Glutamatergic neuron (in vitro differentiated cells): ENCODE measurements at regions not wholly inside any gene's neighbourhood (a gene's known extent, or its start where the extent isn't known, plus 50 kb on each side); places are given as distances from the start of the nearest gene placed in this dataset.

Experiments
- DNase-seq: peaks from one replicate; pipeline ENCODE4 v3.0.0; 2022
- H3K27ac Mint-ChIP-seq: one replicate; pipeline ENCODE4 v1.8.0; 2020; ENCODE audit warnings: mild to moderate bottlenecking, mixed read lengths, inconsistent platforms; ENCODE audit not compliant: unreplicated experiment
- H3K27me3 Mint-ChIP-seq: one replicate; pipeline ENCODE4 v1.8.0; 2020; ENCODE audit warnings: mild to moderate bottlenecking, moderate library complexity, mixed read lengths, inconsistent platforms; ENCODE audit not compliant: unreplicated experiment
- H3K36me3 Mint-ChIP-seq: one replicate; pipeline ENCODE4 v1.8.0; 2020; ENCODE audit warnings: mild to moderate bottlenecking, mixed read lengths, inconsistent platforms; ENCODE audit not compliant: unreplicated experiment
- H3K4me1 Mint-ChIP-seq: one replicate; pipeline ENCODE4 v1.8.0; 2020; ENCODE audit warnings: mild to moderate bottlenecking, low read depth, mixed read lengths, inconsistent platforms; ENCODE audit not compliant: unreplicated experiment
- H3K4me3 Mint-ChIP-seq: one replicate; pipeline ENCODE4 v1.8.0; 2020; ENCODE audit warnings: mild to moderate bottlenecking, mixed read lengths, inconsistent platforms; ENCODE audit not compliant: unreplicated experiment
- H3K9me3 Mint-ChIP-seq: one replicate; pipeline ENCODE4 v1.8.0; 2020; ENCODE audit warnings: mild to moderate bottlenecking, moderate library complexity, mixed read lengths, inconsistent platforms; ENCODE audit not compliant: unreplicated experiment
- TF ChIP-seq, protein P1 (sequence below): fragments of 200-600 bp; sonication (generic); IDR thresholded peaks from one replicate; pipeline ENCODE4 v1.5.0; 2021; ENCODE audit not compliant: partially characterized antibody, unreplicated experiment

DNA sequence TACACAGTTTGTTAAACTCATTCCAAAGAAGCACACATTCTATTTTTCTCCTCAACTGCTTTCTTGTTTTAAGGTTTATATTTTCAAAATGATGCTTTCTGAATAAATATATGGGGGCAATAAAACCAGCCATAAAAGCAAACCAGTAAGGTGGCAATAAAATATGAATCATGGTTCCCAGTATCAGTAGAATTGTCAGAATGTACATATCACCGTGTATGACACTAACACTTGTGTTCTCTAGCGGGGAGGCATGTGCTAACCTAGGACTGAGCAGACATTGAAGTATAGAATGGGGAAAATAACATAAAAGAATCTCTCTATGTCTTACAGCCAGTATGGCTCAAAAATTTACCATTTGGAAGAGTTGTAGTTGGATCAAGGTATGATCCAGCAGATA is 329.9 kb upstream of the ISL1 start:
- H3K27me3 Mint-ChIP-seq = no peaks in the 10 kb centered on the region
- H3K4me3 Mint-ChIP-seq = no peak overlapping the region
- DNase-seq = no peak
- H3K27ac Mint-ChIP-seq = no peak overlapping the region
- TF ChIP-seq, protein P1, sequence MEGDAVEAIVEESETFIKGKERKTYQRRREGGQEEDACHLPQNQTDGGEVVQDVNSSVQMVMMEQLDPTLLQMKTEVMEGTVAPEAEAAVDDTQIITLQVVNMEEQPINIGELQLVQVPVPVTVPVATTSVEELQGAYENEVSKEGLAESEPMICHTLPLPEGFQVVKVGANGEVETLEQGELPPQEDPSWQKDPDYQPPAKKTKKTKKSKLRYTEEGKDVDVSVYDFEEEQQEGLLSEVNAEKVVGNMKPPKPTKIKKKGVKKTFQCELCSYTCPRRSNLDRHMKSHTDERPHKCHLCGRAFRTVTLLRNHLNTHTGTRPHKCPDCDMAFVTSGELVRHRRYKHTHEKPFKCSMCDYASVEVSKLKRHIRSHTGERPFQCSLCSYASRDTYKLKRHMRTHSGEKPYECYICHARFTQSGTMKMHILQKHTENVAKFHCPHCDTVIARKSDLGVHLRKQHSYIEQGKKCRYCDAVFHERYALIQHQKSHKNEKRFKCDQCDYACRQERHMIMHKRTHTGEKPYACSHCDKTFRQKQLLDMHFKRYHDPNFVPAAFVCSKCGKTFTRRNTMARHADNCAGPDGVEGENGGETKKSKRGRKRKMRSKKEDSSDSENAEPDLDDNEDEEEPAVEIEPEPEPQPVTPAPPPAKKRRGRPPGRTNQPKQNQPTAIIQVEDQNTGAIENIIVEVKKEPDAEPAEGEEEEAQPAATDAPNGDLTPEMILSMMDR = no peak
- H3K4me1 Mint-ChIP-seq = peaks cover 6% of the 10 kb centered on the region
- H3K36me3 Mint-ChIP-seq = no peaks in the 10 kb centered on the region
- H3K9me3 Mint-ChIP-seq = no peaks in the 10 kb centered on the region

DNA sequence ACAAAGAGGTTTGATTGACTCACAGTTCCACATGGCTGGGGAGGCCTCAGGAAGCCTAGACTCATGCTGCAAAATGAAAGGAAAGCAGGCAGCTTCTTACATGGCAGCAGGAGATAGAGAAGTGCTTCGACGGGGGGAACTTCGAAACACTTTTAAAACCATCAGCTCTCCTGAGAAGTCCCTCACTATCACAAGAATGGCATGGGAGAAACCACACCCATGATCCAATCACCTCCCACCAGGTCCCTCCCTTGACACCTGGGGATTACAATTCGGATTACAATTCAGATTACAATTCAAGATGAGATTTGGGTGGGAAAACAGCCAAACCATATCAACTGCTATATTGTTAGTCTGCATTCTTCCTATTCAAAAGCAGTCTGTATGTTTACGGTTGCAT is 322.3 kb upstream of the ISL1 start:
- TF ChIP-seq, protein P1 = no peak
- no peak overlapping the region for H3K4me3 Mint-ChIP-seq
- no peak overlapping the region for H3K27ac Mint-ChIP-seq
- H3K36me3 Mint-ChIP-seq = peaks cover 24% of the 10 kb centered on the region
- no peak for DNase-seq
- no peaks in the 10 kb centered on the region for H3K27me3 Mint-ChIP-seq
- no peaks in the 10 kb centered on the region for H3K4me1 Mint-ChIP-seq
- peaks cover 15% of the 10 kb centered on the region for H3K9me3 Mint-ChIP-seq

DNA sequence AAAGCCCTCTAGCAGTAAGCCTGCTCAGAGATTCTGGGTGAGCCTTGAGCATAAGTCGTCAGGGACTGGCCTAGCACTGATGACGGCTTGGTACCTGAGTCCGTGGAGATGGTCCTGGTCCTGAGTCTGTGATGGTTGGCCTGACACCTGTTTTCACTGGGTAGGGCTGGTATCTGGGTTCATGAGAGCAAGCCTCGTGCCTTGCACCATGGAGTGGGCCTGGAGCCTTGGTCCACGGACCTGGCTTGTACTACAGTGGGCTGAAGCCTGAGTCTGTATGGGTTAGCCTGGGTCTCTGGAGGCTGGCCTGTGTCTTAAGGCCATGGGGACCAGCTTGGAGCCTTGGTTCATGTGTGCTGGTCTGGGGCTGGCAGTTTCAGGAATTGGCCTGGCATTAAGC is 310.3 kb upstream of the ISL1 start:
- TF ChIP-seq, protein P1 = no peak
- DNase-seq = no peak
- Mint-ChIP-seq H3K27me3 (peaks cover 2% of the 10 kb centered on the region), H3K27ac (no peak overlapping the region), H3K4me1 (peaks cover 11% of the 10 kb centered on the region), H3K9me3 (peaks cover 2% of the 10 kb centered on the region), H3K4me3 (no peak overlapping the region), H3K36me3 (peaks cover 15% of the 10 kb centered on the region)

DNA sequence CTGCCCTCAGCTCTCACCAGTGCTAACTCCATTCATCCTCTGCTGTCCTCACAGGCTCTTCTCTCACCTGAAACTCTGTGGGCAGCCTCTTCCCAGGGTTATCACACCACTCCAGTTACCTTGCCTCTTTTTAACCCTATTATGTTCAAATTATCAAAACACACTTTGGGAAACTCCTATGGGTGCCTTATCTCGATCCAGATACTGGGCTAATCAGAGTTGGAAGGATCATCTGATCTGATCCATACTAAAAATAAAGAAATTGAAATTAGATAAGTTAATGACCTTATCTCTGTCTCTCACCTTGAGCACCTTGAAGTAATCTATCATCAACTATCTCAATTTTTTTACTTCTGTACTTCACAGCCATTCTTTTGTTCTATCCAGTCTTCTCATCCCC is 300.5 kb upstream of the ISL1 start:
- H3K4me1 Mint-ChIP-seq = peaks cover 8% of the 10 kb centered on the region
- peaks cover 1% of the 10 kb centered on the region for H3K9me3 Mint-ChIP-seq
- peaks cover 3% of the 10 kb centered on the region for H3K27me3 Mint-ChIP-seq
- no peak overlapping the region for H3K4me3 Mint-ChIP-seq
- DNase-seq = no peak
- no peak overlapping the region for H3K27ac Mint-ChIP-seq
- H3K36me3 Mint-ChIP-seq = peaks cover 4% of the 10 kb centered on the region
- TF ChIP-seq, protein P1 = no peak

DNA sequence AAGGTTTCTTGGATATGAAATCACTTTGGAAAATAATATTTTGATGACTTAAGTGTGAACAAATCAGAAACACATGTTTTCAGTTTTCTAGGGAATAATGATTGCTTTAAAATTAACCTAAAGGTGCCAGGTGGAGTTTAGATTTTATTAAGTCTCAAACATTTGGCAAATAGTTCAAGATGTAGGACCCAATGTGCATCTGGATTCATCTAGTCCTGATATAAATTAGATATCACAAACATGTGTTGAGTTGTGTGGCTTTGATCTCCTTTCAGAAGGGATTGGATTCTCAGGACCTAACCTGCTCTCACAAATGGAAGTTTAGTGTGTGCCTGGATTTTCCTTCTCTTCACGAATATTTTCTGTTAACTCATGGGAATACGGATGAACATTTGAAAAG is 291.4 kb upstream of the ISL1 start:
- no peak overlapping the region for H3K27ac Mint-ChIP-seq
- H3K36me3 Mint-ChIP-seq = no peaks in the 10 kb centered on the region
- no peak overlapping the region for H3K4me3 Mint-ChIP-seq
- H3K4me1 Mint-ChIP-seq = peaks cover 3% of the 10 kb centered on the region
- TF ChIP-seq, protein P1 = no peak
- no peak for DNase-seq
- H3K9me3 Mint-ChIP-seq = no peaks in the 10 kb centered on the region
- no peaks in the 10 kb centered on the region for H3K27me3 Mint-ChIP-seq
